OCI-LY7 (cell line): ENCODE measurements at regions not wholly inside any gene's neighbourhood (a gene's known extent, or its start where the extent isn't known, plus 50 kb on each side); places are given as distances from the start of the nearest gene placed in this dataset.

ENCODE experiments used
- BruUV-seq: library from RNA; stranded (reverse); fragments of 400-500 nt; replicated peaks from 2 replicates; lab custom pipeline; 2021; lab: Mats Ljungman, UMichigan
- CTCF ChIA-PET: fragments of 300-600 bp; sonication (Branson Sonifier 250); formaldehyde crosslinking; loops from one replicate; lab custom pipeline; 2022; ENCODE audit warnings: antibody characterized with exemption; ENCODE audit not compliant: unreplicated experiment; lab: Charles Lee
- POLR2A ChIA-PET: fragments of 300-600 bp; sonication (Branson Sonifier 250); formaldehyde crosslinking; loops from one replicate; lab custom pipeline; 2022; ENCODE audit warnings: antibody characterized with exemption; lab: Charles Lee
- DNase-seq: peaks from one replicate; pipeline ENCODE4 v3.0.0-alpha.2; 2015; ENCODE audit warnings: low spot score
- H2AFZ ChIP-seq: fragments of 200-600 bp; sonication (generic), shearing (Covaris generic); 2 replicates; pipeline ENCODE4 v1.6.1; 2014; ENCODE audit warnings: mild to moderate bottlenecking, antibody characterized with exemption, low read length, moderate library complexity
- H3K27ac ChIP-seq: fragments of 200-600 bp; sonication (generic); 2 replicates; pipeline ENCODE4 v1.5.1; 2014; ENCODE audit warnings: mixed run types, low read depth, mild to moderate bottlenecking, moderate library complexity, low read length, inconsistent platforms; ENCODE audit not compliant: poor library complexity, severe bottlenecking
- H3K36me3 ChIP-seq: fragments of 200-600 bp; sonication (generic); 2 replicates; pipeline ENCODE4 v1.6.1; 2014; ENCODE audit warnings: mild to moderate bottlenecking, antibody characterized with exemption, low read length, moderate library complexity, mixed read lengths; ENCODE audit not compliant: insufficient read depth
- H3K4me1 ChIP-seq: fragments of 200-600 bp; sonication (generic); 2 replicates; pipeline ENCODE4 v1.5.1; 2014; ENCODE audit warnings: mild to moderate bottlenecking, low read length; ENCODE audit not compliant: insufficient read depth, poor library complexity, severe bottlenecking
- H3K4me2 ChIP-seq: fragments of 200-600 bp; sonication (generic); 2 replicates; pipeline ENCODE4 v1.6.1; 2014; ENCODE audit warnings: mild to moderate bottlenecking, low read length
- H3K4me3 ChIP-seq: fragments of 200-600 bp; sonication (generic); 2 replicates; pipeline ENCODE4 v1.5.1; 2014; ENCODE audit warnings: mild to moderate bottlenecking, low read depth, low read length; ENCODE audit not compliant: poor library complexity, severe bottlenecking
- H3K79me2 ChIP-seq: fragments of 200-600 bp; sonication (generic); 2 replicates; pipeline ENCODE4 v1.6.1; 2016; ENCODE audit warnings: low read depth, mild to moderate bottlenecking, low read length, moderate library complexity, mixed read lengths; ENCODE audit not compliant: insufficient read depth
- H3K9me2 ChIP-seq: fragments of 200-600 bp; sonication (generic); 2 replicates; pipeline ENCODE4 v1.6.1; 2016; ENCODE audit warnings: mild to moderate bottlenecking, low read length, mixed read lengths; ENCODE audit not compliant: insufficient read depth
- H3K9me3 ChIP-seq: fragments of 200-600 bp; sonication (generic); 2 replicates; pipeline ENCODE4 v1.6.1; 2014; ENCODE audit warnings: mild to moderate bottlenecking, mixed run types, low read length, mixed read lengths
- H4K20me1 ChIP-seq: fragments of 200-600 bp; sonication (generic); 2 replicates; pipeline ENCODE4 v1.6.1; 2014; ENCODE audit warnings: mild to moderate bottlenecking, antibody characterized with exemption, low read length, moderate library complexity, mixed read lengths; ENCODE audit not compliant: insufficient read depth
- EZH2phosphoT487 ChIP-seq: fragments of 200-600 bp; sonication (generic); IDR thresholded peaks from 2 replicates; pipeline ENCODE4 v1.6.1; 2018; ENCODE audit warnings: low read depth, borderline replicate concordance, mild to moderate bottlenecking, mixed run types, antibody characterized with exemption, low read length, moderate library complexity, mixed read lengths
- intact Hi-C: fragments of 100-400 bp; cut with micrococcal nuclease; formaldehyde crosslinking; loops from one replicate; pipeline ENCODE4 v1.10.0; 2022; ENCODE audit not compliant: unreplicated experiment
- TF ChIP-seq, protein P1 (sequence below): fragments of 200-600 bp; sonication (generic); conservative IDR thresholded peaks from 2 replicates; pipeline ENCODE4 v1.5.1; 2014; ENCODE audit warnings: mild to moderate bottlenecking, antibody characterized with exemption, low read length, moderate library complexity, mixed read lengths

DNA sequence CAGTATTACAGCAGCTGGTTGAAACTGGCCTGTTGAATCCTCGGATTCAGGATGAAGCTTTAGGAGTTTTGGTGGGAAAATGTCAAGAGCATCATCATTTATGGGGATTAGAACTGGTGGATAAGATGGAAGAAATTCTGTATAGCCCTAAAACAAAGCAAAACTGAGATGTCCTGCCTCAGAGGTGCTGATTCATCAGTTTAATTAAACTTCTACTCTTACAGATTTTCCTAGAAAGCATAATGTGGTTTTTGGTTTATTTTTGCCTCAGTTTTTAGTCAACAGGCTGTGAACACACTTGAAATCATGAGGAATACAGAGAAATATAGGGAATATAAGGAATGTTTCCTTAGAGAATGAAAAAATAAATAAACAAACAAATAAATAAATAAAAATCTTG, 228.7 kb upstream of the POU3F2 start:
- no TSS peak for BruUV-seq
- H3K9me2 ChIP-seq: no peaks in the 10 kb centered on the region
- H3K9me3 ChIP-seq: no peaks in the 10 kb centered on the region
- no peaks in the 10 kb centered on the region for H3K79me2 ChIP-seq
- H3K4me1 ChIP-seq: no peaks in the 10 kb centered on the region
- no peaks in the 10 kb centered on the region for H4K20me1 ChIP-seq
- no peak overlapping the region for H2AFZ ChIP-seq
- no peak for DNase-seq
- no peak overlapping the region for H3K4me3 ChIP-seq
- no peaks in the 10 kb centered on the region for H3K36me3 ChIP-seq
- TF ChIP-seq, protein P1, sequence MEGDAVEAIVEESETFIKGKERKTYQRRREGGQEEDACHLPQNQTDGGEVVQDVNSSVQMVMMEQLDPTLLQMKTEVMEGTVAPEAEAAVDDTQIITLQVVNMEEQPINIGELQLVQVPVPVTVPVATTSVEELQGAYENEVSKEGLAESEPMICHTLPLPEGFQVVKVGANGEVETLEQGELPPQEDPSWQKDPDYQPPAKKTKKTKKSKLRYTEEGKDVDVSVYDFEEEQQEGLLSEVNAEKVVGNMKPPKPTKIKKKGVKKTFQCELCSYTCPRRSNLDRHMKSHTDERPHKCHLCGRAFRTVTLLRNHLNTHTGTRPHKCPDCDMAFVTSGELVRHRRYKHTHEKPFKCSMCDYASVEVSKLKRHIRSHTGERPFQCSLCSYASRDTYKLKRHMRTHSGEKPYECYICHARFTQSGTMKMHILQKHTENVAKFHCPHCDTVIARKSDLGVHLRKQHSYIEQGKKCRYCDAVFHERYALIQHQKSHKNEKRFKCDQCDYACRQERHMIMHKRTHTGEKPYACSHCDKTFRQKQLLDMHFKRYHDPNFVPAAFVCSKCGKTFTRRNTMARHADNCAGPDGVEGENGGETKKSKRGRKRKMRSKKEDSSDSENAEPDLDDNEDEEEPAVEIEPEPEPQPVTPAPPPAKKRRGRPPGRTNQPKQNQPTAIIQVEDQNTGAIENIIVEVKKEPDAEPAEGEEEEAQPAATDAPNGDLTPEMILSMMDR: no peak
- TF ChIP-seq EZH2phosphoT487: no peak
- intact Hi-C loops: no loop called here
- H3K27ac ChIP-seq: no peak overlapping the region
- CTCF ChIA-PET: no interaction called here
- POLR2A ChIA-PET: no interaction called here
- no peak overlapping the region for H3K4me2 ChIP-seq

DNA sequence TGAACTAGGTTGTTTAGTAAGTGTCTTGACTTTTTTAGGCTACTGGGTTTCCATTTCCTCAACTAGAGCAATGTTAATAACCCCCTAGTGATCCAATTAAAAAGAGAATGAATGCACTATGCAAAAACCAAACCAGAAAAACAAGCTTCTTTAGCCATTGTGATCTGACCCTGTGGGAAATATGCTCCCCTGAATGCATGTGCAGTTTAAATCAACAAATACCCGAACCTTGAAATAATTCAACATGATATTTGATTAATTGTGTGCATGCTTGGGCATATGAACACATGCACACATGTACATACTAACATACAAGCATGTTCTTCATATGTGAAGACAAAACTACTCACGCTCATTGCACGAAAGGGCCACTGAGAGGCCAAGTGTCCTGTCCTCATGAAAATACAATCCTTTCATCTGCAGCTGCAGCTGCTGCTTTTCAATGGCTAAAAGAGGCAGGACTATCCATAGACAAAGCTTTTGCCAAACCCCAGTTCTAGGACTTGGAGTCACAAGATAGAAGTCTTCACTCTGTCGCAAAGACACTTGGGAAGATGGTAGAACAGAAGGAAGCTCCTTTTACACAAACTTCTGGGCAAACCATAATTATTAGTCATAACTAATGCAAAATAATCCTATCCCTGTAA, 207.1 kb upstream of the POU3F2 start:
- no peaks in the 10 kb centered on the region for H4K20me1 ChIP-seq
- DNase-seq: no peak
- no peaks in the 10 kb centered on the region for H3K9me3 ChIP-seq
- no peaks in the 10 kb centered on the region for H3K9me2 ChIP-seq
- H3K79me2 ChIP-seq: no peaks in the 10 kb centered on the region
- CTCF ChIA-PET: no interaction called here
- no peak overlapping the region for H2AFZ ChIP-seq
- no peak overlapping the region for H3K4me2 ChIP-seq
- intact Hi-C loops: no loop called here
- no TSS peak for BruUV-seq
- no peaks in the 10 kb centered on the region for H3K36me3 ChIP-seq
- no peaks in the 10 kb centered on the region for H3K4me1 ChIP-seq
- POLR2A ChIA-PET: interaction anchor here (0.6 to 0.8 kb wide), 3 partner anchors 17 to 769 kb away, joined by 3 read pairs; no protein-coding TSS in a partner anchor
- TF ChIP-seq, protein P1: no peak
- no peak for TF ChIP-seq EZH2phosphoT487
- H3K27ac ChIP-seq: no peak overlapping the region
- no peak overlapping the region for H3K4me3 ChIP-seq

DNA sequence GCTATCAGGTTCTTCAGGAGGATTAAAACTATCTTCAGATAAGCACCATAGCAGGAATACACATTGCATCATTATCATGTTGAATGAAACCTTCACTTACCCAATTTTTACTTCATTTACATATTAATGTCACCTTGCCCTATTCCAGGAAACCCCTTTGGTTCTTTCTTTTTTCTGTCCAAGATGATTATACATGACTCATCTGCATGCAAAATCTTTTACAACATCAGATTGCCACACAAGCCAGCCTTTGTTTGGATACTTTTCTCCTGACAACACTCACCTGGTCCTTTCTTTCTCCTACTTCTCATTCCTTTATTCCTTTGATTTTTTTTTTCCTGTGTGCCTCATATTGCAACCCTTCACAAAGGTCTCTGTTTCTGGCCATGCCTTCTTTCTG, 200.5 kb upstream of the POU3F2 start:
- no peak overlapping the region for H3K27ac ChIP-seq
- H2AFZ ChIP-seq: no peak overlapping the region
- no peaks in the 10 kb centered on the region for H3K79me2 ChIP-seq
- H3K4me1 ChIP-seq: no peaks in the 10 kb centered on the region
- DNase-seq: no peak
- TF ChIP-seq, protein P1: no peak
- no peak for TF ChIP-seq EZH2phosphoT487
- no peaks in the 10 kb centered on the region for H4K20me1 ChIP-seq
- H3K36me3 ChIP-seq: no peaks in the 10 kb centered on the region
- intact Hi-C loops: no loop called here
- BruUV-seq: no TSS peak
- ChIA-PET CTCF (no interaction called here), POLR2A (interaction anchor here (0.6 kb wide), 1 partner anchor 833 kb away, joined by 3 read pairs; no protein-coding TSS in a partner anchor)
- no peak overlapping the region for H3K4me2 ChIP-seq
- no peak overlapping the region for H3K4me3 ChIP-seq
- no peaks in the 10 kb centered on the region for H3K9me3 ChIP-seq
- H3K9me2 ChIP-seq: no peaks in the 10 kb centered on the region
